K562 (cell line): ENCODE measurements at regions not wholly inside any gene's neighbourhood (a gene's known extent, or its start where the extent isn't known, plus 50 kb on each side); places are given as distances from the start of the nearest gene placed in this dataset.

Experiments used
- JUND ChIP-seq, 2 experiments: IDR thresholded peaks; 2 replicates in 1 of 2; 3 replicates in 1 of 2; pipeline ENCODE4 v1.6.1; 2011; ENCODE audit warnings: borderline replicate concordance in 2 of 2, low read depth in 2 of 2, low read length in 2 of 2, improper control_type of control experiment in 1 of 2, missing biosample characterization in 1 of 2, missing genetic modification characterization in 1 of 2, missing genetic modification reagents in 1 of 2
- KDM1A ChIP-seq, 2 experiments: fragments of 450-650 bp; IDR thresholded peaks; 2 replicates each; pipeline ENCODE4 v1.6.1; 2016; ENCODE audit warnings: mild to moderate bottlenecking in 2 of 2
- KLF16 ChIP-seq: IDR thresholded peaks from 2 replicates; pipeline ENCODE4 v1.6.1; 2016; ENCODE audit warnings: antibody characterized with exemption
- NCOA6 ChIP-seq: fragments of 450-650 bp; IDR thresholded peaks from 2 replicates; pipeline ENCODE4 v1.6.1; 2017; ENCODE audit warnings: mild to moderate bottlenecking
- NFE2L1 ChIP-seq: fragments of 450-650 bp; IDR thresholded peaks from 2 replicates; pipeline ENCODE4 v1.6.1; 2016; ENCODE audit warnings: missing genetic modification characterization, low read depth, mild to moderate bottlenecking, missing compliant biosample characterization, moderate library complexity, borderline replicate concordance
- PHF20 ChIP-seq: fragments of 450-650 bp; IDR thresholded peaks from 2 replicates; pipeline ENCODE4 v1.6.1; 2018; ENCODE audit not compliant: partially characterized antibody
- SMAD1 ChIP-seq: fragments of 150-350 bp; IDR thresholded peaks from 2 replicates; pipeline ENCODE4 v1.6.1; 2014; ENCODE audit warnings: low read length, low read depth; ENCODE audit not compliant: partially characterized antibody
- ZNF316 ChIP-seq: fragments of 450-650 bp; IDR thresholded peaks from 2 replicates; pipeline ENCODE4 v1.6.1; 2016
- ZNF347 ChIP-seq: fragments of 450-650 bp; formaldehyde crosslinking; IDR thresholded peaks from 2 replicates; pipeline ENCODE4 v1.4.0; 2020; ENCODE audit warnings: low read depth, mild to moderate bottlenecking, moderate library complexity
- ZNF740 ChIP-seq, 3 experiments: fragments of 200-800 bp in 1 of 3; sonication (Bioruptor generic) in 1 of 3; sonication (generic) in 1 of 3; formaldehyde crosslinking in 1 of 3; IDR thresholded peaks; 2 replicates each; pipeline versions ENCODE4 v1.6.1 to v1.8.0; 2016 to 2022; ENCODE audit warnings: mild to moderate bottlenecking in 2 of 3, missing compliant biosample characterization in 2 of 3, missing genetic modification characterization in 2 of 3, missing genetic modification reagents in 1 of 3
- TF ChIP-seq, protein P1 (sequence below): fragments of 450-650 bp; IDR thresholded peaks from 2 replicates; pipeline ENCODE4 v1.6.1; 2017; ENCODE audit warnings: mild to moderate bottlenecking, moderate library complexity
- TF ChIP-seq, protein P2 (sequence below): fragments of 450-650 bp; IDR thresholded peaks from 2 replicates; pipeline ENCODE4 v1.6.1; 2017; ENCODE audit warnings: antibody characterized with exemption

GRCh38 chr21:29238967-29239290 lies 59.8 kb upstream of the BACH1 start (continued):
- TF ChIP-seq NFE2L1 (tag): no peak
- TF ChIP-seq, protein P1, sequence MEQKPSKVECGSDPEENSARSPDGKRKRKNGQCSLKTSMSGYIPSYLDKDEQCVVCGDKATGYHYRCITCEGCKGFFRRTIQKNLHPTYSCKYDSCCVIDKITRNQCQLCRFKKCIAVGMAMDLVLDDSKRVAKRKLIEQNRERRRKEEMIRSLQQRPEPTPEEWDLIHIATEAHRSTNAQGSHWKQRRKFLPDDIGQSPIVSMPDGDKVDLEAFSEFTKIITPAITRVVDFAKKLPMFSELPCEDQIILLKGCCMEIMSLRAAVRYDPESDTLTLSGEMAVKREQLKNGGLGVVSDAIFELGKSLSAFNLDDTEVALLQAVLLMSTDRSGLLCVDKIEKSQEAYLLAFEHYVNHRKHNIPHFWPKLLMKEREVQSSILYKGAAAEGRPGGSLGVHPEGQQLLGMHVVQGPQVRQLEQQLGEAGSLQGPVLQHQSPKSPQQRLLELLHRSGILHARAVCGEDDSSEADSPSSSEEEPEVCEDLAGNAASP: no peak
- TF ChIP-seq SMAD1: no peak
- no peak for TF ChIP-seq PHF20
- TF ChIP-seq KLF16: no peak
- TF ChIP-seq, protein P2, sequence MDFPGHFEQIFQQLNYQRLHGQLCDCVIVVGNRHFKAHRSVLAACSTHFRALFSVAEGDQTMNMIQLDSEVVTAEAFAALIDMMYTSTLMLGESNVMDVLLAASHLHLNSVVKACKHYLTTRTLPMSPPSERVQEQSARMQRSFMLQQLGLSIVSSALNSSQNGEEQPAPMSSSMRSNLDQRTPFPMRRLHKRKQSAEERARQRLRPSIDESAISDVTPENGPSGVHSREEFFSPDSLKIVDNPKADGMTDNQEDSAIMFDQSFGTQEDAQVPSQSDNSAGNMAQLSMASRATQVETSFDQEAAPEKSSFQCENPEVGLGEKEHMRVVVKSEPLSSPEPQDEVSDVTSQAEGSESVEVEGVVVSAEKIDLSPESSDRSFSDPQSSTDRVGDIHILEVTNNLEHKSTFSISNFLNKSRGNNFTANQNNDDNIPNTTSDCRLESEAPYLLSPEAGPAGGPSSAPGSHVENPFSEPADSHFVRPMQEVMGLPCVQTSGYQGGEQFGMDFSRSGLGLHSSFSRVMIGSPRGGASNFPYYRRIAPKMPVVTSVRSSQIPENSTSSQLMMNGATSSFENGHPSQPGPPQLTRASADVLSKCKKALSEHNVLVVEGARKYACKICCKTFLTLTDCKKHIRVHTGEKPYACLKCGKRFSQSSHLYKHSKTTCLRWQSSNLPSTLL: no peak
- no peak for TF ChIP-seq NCOA6
- TF ChIP-seq JUND (IDR thresholded peaks at IDR 0.05; ENCODE audit: borderline replicate concordance, low read depth, low read length): peak; percentile 23; the same call in 1 of the 2 replicates
- no peak; the same call in 2 of the 3 replicates for TF ChIP-seq JUND (tag; IDR thresholded peaks at IDR 0.05; ENCODE audit: borderline replicate concordance, low read depth, low read length)
- no peak for TF ChIP-seq ZNF740 (CRISPR knock-in tag; IDR thresholded peaks at IDR 0.05)
- TF ChIP-seq ZNF740 (tag; IDR thresholded peaks at IDR 0.05): no peak
- no peak for TF ChIP-seq ZNF347 (CRISPR knock-in tag)
- peak in 1 of 2 experiments; percentile 52; a peak in 3 of 4 replicates for TF ChIP-seq KDM1A (IDR thresholded peaks at IDR 0.05)
- peak; percentile 68 for TF ChIP-seq ZNF316
